CD14-positive monocyte (primary cell): ENCODE measurements at regions not wholly inside any gene's neighbourhood (a gene's known extent, or its start where the extent isn't known, plus 50 kb on each side); places are given as distances from the start of the nearest gene placed in this dataset.

ENCODE experiments used
- DNase-seq, 3 donors: peaks; one replicate each; pipeline ENCODE4 v3.0.0-alpha.2; 2011 to 2022
- H2AFZ ChIP-seq: 2 replicates; pipeline ENCODE4 v1.6.0; 2012; ENCODE audit warnings: mild to moderate bottlenecking, low read depth, low read length, inconsistent platforms; ENCODE audit not compliant: insufficient read depth, poor library complexity, severe bottlenecking
- H3K27ac ChIP-seq, 2 donors: 1 replicate in 1 of 2; 2 replicates in 1 of 2; pipeline ENCODE4 v1.5.1; 2012 to 2013; ENCODE audit warnings: low read length in 2 of 2, control low read depth in 1 of 2, inconsistent platforms in 1 of 2, low read depth in 1 of 2, mild to moderate bottlenecking in 1 of 2
- H3K27me3 ChIP-seq, 2 donors: one replicate each; pipeline versions ENCODE4 v1.6.0 to v1.6.1; 2011 to 2013; ENCODE audit warnings: low read length in 2 of 2; ENCODE audit not compliant: control insufficient read depth in 2 of 2, insufficient read depth in 2 of 2
- H3K36me3 ChIP-seq, 2 donors: replicated peaks in 1 of 2; 1 replicate in 1 of 2; 2 replicates in 1 of 2; pipeline versions ENCODE4 v1.5.1 to v1.6.1; 2012 to 2013; ENCODE audit warnings: low read length in 2 of 2, control low read depth in 1 of 2, inconsistent platforms in 1 of 2, mild to moderate bottlenecking in 1 of 2; ENCODE audit not compliant: insufficient read depth in 2 of 2, control insufficient read depth in 1 of 2
- H3K4me1 ChIP-seq, 2 donors: 1 replicate in 1 of 2; 2 replicates in 1 of 2; pipeline versions ENCODE4 v1.5.1 to v1.6.1; 2012 to 2013; ENCODE audit warnings: low read length in 2 of 2, control low read depth in 1 of 2, inconsistent platforms in 1 of 2, mild to moderate bottlenecking in 1 of 2, moderate library complexity in 1 of 2; ENCODE audit not compliant: insufficient read depth in 2 of 2, control insufficient read depth in 1 of 2
- H3K4me2 ChIP-seq: replicated peaks from 2 replicates; pipeline ENCODE3; 2012; ENCODE audit warnings: low read length, moderate library complexity, mild to moderate bottlenecking; ENCODE audit not compliant: poor library complexity, severe bottlenecking; ENCODE audit errors: extremely low read depth
- H3K4me3 ChIP-seq, 3 experiments: fragments of 200-600 bp in 1 of 3; sonication (generic) in 1 of 3; replicated peaks in 1 of 3; 1 replicate in 2 of 3; 2 replicates in 1 of 3; pipeline ENCODE4 v1.5.1; 2011 to 2013; ENCODE audit warnings: low read length in 3 of 3, mild to moderate bottlenecking in 3 of 3, control low read depth in 2 of 3, low read depth in 2 of 3, inconsistent platforms in 1 of 3, moderate library complexity in 1 of 3
- H3K79me2 ChIP-seq: 2 replicates; pipeline ENCODE4 v1.6.0; 2012; ENCODE audit warnings: mild to moderate bottlenecking, control low read depth, inconsistent platforms, low read length, moderate library complexity; ENCODE audit not compliant: insufficient read depth
- H3K9ac ChIP-seq: 2 replicates; pipeline ENCODE4 v1.6.0; 2017; ENCODE audit warnings: low read length, mild to moderate bottlenecking; ENCODE audit not compliant: insufficient read depth, poor library complexity, severe bottlenecking
- H3K9me3 ChIP-seq, 2 donors: replicated peaks in 1 of 2; 1 replicate in 1 of 2; 2 replicates in 1 of 2; pipeline versions ENCODE4 v1.5.1 to v1.6.1; 2012 to 2013; ENCODE audit warnings: low read length in 2 of 2, control low read depth in 1 of 2; ENCODE audit not compliant: control insufficient read depth in 1 of 2, insufficient read depth in 1 of 2
- H4K20me1 ChIP-seq: 2 replicates; pipeline ENCODE4 v1.6.0; 2012; ENCODE audit warnings: mild to moderate bottlenecking, low read length, control low read depth, moderate library complexity; ENCODE audit not compliant: insufficient read depth
- H3K27ac Mint-ChIP-seq, 7 donors: one replicate each; pipeline ENCODE4 v1.8.0; 2020; ENCODE audit warnings: mild to moderate bottlenecking in 7 of 7, mixed read lengths in 7 of 7, moderate library complexity in 6 of 7, inconsistent platforms in 2 of 7
- H3K27me3 Mint-ChIP-seq, 3 donors: one replicate each; pipeline ENCODE4 v1.8.0; 2021 to 2022; ENCODE audit warnings: low read depth in 3 of 3, mild to moderate bottlenecking in 3 of 3, mixed read lengths in 3 of 3, moderate library complexity in 3 of 3, inconsistent platforms in 1 of 3
- H3K36me3 Mint-ChIP-seq, 2 donors: one replicate each; pipeline ENCODE4 v1.8.0; 2020; ENCODE audit warnings: mixed read lengths in 2 of 2, inconsistent platforms in 1 of 2, mild to moderate bottlenecking in 1 of 2
- H3K4me1 Mint-ChIP-seq: one replicate; pipeline ENCODE4 v1.8.0; 2020; ENCODE audit warnings: mild to moderate bottlenecking, mixed read lengths
- H3K4me3 Mint-ChIP-seq, 2 donors: one replicate each; pipeline ENCODE4 v1.8.0; 2020; ENCODE audit warnings: mild to moderate bottlenecking in 2 of 2, mixed read lengths in 2 of 2, moderate library complexity in 1 of 2
- H3K9me3 Mint-ChIP-seq, 7 donors: one replicate each; pipeline ENCODE4 v1.8.0; 2020 to 2022; ENCODE audit warnings: mixed read lengths in 7 of 7, mild to moderate bottlenecking in 6 of 7, moderate library complexity in 6 of 7, inconsistent platforms in 2 of 7
- WGBS: methylation state at CpG from one replicate; pipeline ENCODE4 v1.1.5; 2013; ENCODE audit warnings: missing lambda C conversion rate; ENCODE audit not compliant: insufficient coverage; 5-methylcytosine and 5-hydroxymethylcytosine counted together
- intact Hi-C, 2 donors: fragments of 100-400 bp; cut with micrococcal nuclease; formaldehyde crosslinking; loops; one replicate each; pipeline versions ENCODE4 v1.15.0 to v1.15.1; 2023
- TF ChIP-seq, protein P1 (sequence below): fragments of 200-600 bp; IDR thresholded peaks from one replicate; pipeline ENCODE4 v1.8.0; 2022; ENCODE audit warnings: antibody characterized with exemption, mild to moderate bottlenecking

DNA sequence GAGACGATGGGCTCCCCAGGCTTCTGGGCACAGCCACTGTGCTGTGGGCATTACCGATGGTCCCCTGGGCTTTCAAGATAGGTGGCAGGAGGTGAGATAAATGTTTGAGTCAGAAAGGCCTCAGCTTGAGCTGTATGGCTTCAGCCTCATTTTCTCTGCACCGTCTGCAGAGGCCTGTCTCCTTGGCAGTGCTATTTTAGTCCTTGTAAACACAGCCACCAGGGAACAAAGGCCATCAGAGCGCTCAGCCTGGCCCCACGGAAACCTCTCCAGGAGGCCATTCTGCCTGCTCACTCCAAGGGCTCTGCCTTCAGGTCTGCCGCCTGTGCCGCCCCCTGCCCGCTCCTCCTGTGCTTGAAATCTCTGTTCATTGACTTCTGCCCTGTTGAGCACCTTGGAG, 1424.9 kb downstream of the TBC1D22A start:
- Histone ChIP-seq H3K79me2 (no peaks in the 10 kb centered on the region), H3K27me3 (no peaks in the 10 kb centered on the region), H2AFZ (no peak overlapping the region), H3K4me1 (no peaks in the 10 kb centered on the region), H4K20me1 (no peaks in the 10 kb centered on the region), H3K4me2 (no peak overlapping the region), H3K9me3 (peaks cover 4 to 8% of the 10 kb centered on the region in 2 donors), H3K36me3 (no peaks in the 10 kb centered on the region), H3K27ac (no peak overlapping the region), H3K4me3 (no peak overlapping the region), H3K9ac (no peak overlapping the region)
- intact Hi-C loops, result no loop called here
- no peaks in the 10 kb centered on the region for H3K36me3 Mint-ChIP-seq
- TF ChIP-seq, protein P1, sequence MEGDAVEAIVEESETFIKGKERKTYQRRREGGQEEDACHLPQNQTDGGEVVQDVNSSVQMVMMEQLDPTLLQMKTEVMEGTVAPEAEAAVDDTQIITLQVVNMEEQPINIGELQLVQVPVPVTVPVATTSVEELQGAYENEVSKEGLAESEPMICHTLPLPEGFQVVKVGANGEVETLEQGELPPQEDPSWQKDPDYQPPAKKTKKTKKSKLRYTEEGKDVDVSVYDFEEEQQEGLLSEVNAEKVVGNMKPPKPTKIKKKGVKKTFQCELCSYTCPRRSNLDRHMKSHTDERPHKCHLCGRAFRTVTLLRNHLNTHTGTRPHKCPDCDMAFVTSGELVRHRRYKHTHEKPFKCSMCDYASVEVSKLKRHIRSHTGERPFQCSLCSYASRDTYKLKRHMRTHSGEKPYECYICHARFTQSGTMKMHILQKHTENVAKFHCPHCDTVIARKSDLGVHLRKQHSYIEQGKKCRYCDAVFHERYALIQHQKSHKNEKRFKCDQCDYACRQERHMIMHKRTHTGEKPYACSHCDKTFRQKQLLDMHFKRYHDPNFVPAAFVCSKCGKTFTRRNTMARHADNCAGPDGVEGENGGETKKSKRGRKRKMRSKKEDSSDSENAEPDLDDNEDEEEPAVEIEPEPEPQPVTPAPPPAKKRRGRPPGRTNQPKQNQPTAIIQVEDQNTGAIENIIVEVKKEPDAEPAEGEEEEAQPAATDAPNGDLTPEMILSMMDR, result no peak
- no peak overlapping the region for H3K27ac Mint-ChIP-seq
- H3K4me3 Mint-ChIP-seq, result no peak overlapping the region
- H3K27me3 Mint-ChIP-seq, result peaks cover 0 to 4% (median 2%) of the 10 kb centered on the region in 3 donors
- WGBS, result 88% methylated on average over 8 of the region's 8 CpGs
- peaks cover 4 to 21% (median 16%) of the 10 kb centered on the region in 7 donors for H3K9me3 Mint-ChIP-seq
- DNase-seq, result no peak
- no peaks in the 10 kb centered on the region for H3K4me1 Mint-ChIP-seq

DNA sequence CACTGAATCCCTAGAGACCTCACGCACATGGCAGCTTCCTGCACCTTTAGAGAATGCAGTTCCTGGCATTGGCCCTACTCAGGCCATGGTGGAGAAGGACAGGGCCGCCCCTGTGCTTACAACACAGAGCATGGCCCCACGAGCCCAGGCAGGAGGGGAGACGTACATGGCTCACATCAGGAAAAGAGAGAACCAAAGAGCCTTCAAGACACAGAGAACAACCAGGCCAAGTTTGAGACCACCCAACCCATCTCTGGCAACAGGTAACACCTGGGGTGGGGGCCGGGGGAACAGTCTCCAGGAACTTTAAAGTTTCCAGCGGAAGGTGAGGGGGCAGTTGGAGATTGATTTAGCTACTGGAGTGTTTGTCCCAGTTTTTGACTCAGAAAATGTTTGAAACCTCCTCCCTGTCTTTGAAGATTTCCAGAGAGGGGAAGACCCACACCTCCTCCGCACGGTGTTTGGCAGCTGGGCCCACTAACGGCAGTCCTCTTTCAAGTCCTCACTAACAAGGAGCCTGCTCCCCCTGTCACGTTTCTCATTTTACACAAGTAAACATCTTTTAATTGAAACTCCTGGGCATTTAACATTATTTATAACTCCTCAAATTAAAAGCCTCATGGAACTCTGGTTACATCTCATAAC, 1423.8 kb downstream of the TBC1D22A start:
- H3K27me3 ChIP-seq, result no peaks in the 10 kb centered on the region
- Mint-ChIP-seq H3K27me3 (peaks cover 0 to 4% (median 3%) of the 10 kb centered on the region in 3 donors), H3K4me1 (no peaks in the 10 kb centered on the region), H3K9me3 (peaks cover under 1 to 14% (median 11%) of the 10 kb centered on the region in 7 donors), H3K4me3 (no peak overlapping the region), H3K36me3 (no peaks in the 10 kb centered on the region), H3K27ac (no peak overlapping the region)
- H3K4me1 ChIP-seq, result no peaks in the 10 kb centered on the region
- H3K36me3 ChIP-seq, result no peaks in the 10 kb centered on the region
- H2AFZ ChIP-seq, result no peak overlapping the region
- intact Hi-C loops, result no loop called here
- 87% methylated on average over 5 of the region's 10 CpGs for WGBS
- no peak overlapping the region for H3K27ac ChIP-seq
- no peak overlapping the region for H3K4me2 ChIP-seq
- no peaks in the 10 kb centered on the region for H4K20me1 ChIP-seq
- H3K79me2 ChIP-seq, result no peaks in the 10 kb centered on the region
- DNase-seq, result no peak
- TF ChIP-seq, protein P1, result no peak
- H3K9ac ChIP-seq, result no peak overlapping the region
- peaks cover 4 to 6% of the 10 kb centered on the region in 2 donors for H3K9me3 ChIP-seq
- H3K4me3 ChIP-seq, result no peak overlapping the region
